Cardiac muscle cell (in vitro differentiated cells and primary cell): ENCODE measurements at regions not wholly inside any gene's neighbourhood (a gene's known extent, or its start where the extent isn't known, plus 50 kb on each side); places are given as distances from the start of the nearest gene placed in this dataset.

Source experiments
- DNase-seq, 2 donors: peaks; one replicate each; pipeline versions ENCODE4 v3.0.0 to v3.0.0-alpha.2; 2010 to 2017; ENCODE audit warnings: low read depth in 1 of 2, low spot score in 1 of 2
- H3K27ac ChIP-seq: fragments of 200-600 bp; sonication (generic); 2 replicates; pipeline ENCODE4 v1.5.1; 2016
- H3K27me3 ChIP-seq: fragments of 200-600 bp; sonication (generic); 2 replicates; pipeline ENCODE4 v1.6.0; 2016; ENCODE audit warnings: control low read depth
- H3K36me3 ChIP-seq: fragments of 200-600 bp; sonication (generic); 2 replicates; pipeline ENCODE4 v1.5.1; 2016; ENCODE audit warnings: control low read depth
- H3K4me1 ChIP-seq: fragments of 200-600 bp; sonication (generic); 2 replicates; pipeline ENCODE4 v1.8.1; 2017; ENCODE audit warnings: low read depth, mild to moderate bottlenecking, mixed run types
- H3K4me3 ChIP-seq: fragments of 200-600 bp; sonication (generic); 2 replicates; pipeline ENCODE4 v1.5.1; 2016; ENCODE audit warnings: mild to moderate bottlenecking
- H3K9me3 ChIP-seq: fragments of 200-600 bp; sonication (generic); 2 replicates; pipeline ENCODE4 v1.5.1; 2017; ENCODE audit warnings: low read depth, mild to moderate bottlenecking, control low read depth
- TF ChIP-seq, protein P1 (sequence below): IDR thresholded peaks from 2 replicates; pipeline ENCODE4 v1.5.1; 2012; ENCODE audit warnings: low read depth, mild to moderate bottlenecking, low read length

GRCh38 chr11:115660030-115660805 is 156.0 kb upstream of the CADM1 start:
- TF ChIP-seq, protein P1, sequence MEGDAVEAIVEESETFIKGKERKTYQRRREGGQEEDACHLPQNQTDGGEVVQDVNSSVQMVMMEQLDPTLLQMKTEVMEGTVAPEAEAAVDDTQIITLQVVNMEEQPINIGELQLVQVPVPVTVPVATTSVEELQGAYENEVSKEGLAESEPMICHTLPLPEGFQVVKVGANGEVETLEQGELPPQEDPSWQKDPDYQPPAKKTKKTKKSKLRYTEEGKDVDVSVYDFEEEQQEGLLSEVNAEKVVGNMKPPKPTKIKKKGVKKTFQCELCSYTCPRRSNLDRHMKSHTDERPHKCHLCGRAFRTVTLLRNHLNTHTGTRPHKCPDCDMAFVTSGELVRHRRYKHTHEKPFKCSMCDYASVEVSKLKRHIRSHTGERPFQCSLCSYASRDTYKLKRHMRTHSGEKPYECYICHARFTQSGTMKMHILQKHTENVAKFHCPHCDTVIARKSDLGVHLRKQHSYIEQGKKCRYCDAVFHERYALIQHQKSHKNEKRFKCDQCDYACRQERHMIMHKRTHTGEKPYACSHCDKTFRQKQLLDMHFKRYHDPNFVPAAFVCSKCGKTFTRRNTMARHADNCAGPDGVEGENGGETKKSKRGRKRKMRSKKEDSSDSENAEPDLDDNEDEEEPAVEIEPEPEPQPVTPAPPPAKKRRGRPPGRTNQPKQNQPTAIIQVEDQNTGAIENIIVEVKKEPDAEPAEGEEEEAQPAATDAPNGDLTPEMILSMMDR: no peak
- peak overlapping the region; percentile 33 for H3K4me3 ChIP-seq
- no peaks in the 10 kb centered on the region for H3K36me3 ChIP-seq
- DNase-seq: peak in 1 of 2 donors; percentile 35
- H3K4me1 ChIP-seq: peaks cover 6% of the 10 kb centered on the region
- H3K27ac ChIP-seq: no peak overlapping the region
- peaks cover 34% of the 10 kb centered on the region for H3K27me3 ChIP-seq
- H3K9me3 ChIP-seq: no peaks in the 10 kb centered on the region

DNA sequence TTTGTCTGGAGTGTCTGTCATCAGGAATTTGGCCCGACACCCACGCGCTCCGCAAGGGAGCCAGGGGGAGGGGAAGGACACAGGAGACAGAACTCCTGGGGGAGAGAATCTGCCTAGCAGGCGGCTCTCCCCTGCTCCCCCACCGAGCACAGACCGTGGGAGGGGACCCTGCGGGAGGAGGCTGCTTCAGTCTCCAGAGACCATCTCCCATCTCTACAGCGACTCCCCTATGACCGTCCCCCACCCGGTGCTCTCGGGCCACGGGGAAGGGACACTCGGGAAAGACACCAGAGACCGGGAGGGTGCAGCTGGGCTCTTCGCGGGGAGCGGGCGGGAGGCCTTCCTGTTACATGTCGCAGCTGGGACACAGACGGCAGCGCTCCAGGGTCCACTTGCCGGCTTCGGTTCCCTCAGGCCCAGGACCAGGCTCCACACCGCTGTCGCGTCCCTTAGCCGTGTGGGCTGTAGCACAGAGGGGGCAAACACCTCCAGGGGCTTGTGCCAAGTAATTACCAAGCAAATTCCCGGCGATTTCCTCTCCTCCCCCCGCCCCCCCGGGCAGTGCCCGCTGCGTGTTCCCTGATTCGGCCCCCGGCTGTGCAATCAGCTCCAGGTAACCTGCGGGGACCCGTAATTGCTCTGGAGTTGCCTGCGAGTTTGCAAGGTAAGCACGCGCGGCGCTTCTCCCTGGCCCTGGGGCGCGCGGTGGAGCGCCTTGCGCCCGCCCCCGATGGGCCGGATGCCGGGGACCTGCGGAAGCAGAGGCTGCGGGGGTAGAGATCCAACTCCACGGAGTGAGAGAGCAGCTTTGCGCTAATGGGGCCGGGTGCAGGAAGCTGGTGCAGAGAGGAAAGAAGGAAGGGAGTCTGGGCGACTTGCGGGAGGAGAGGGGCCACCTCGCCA is 155.1 kb upstream of the CADM1 start:
- peaks cover 34% of the 10 kb centered on the region for H3K27me3 ChIP-seq
- peak in 1 of 2 donors; percentile 61 for DNase-seq
- peak overlapping the region; percentile 33 for H3K4me3 ChIP-seq
- H3K9me3 ChIP-seq: no peaks in the 10 kb centered on the region
- H3K27ac ChIP-seq: no peak overlapping the region
- TF ChIP-seq, protein P1: no peak
- no peaks in the 10 kb centered on the region for H3K36me3 ChIP-seq
- peaks cover 6% of the 10 kb centered on the region for H3K4me1 ChIP-seq

GRCh38 chr11:115657586-115657985 is 153.4 kb upstream of the CADM1 start:
- Histone ChIP-seq H3K36me3 (no peaks in the 10 kb centered on the region), H3K27me3 (peaks cover 31% of the 10 kb centered on the region), H3K4me3 (no peak overlapping the region), H3K9me3 (no peaks in the 10 kb centered on the region), H3K27ac (no peak overlapping the region), H3K4me1 (peaks cover 6% of the 10 kb centered on the region)
- TF ChIP-seq, protein P1: no peak
- no peak for DNase-seq

GRCh38 chr11:115656669-115657068 is 152.5 kb upstream of the CADM1 start:
- TF ChIP-seq, protein P1: no peak
- no peaks in the 10 kb centered on the region for H3K9me3 ChIP-seq
- no peak overlapping the region for H3K27ac ChIP-seq
- peaks cover 25% of the 10 kb centered on the region for H3K27me3 ChIP-seq
- H3K4me1 ChIP-seq: peaks cover 11% of the 10 kb centered on the region
- no peaks in the 10 kb centered on the region for H3K36me3 ChIP-seq
- DNase-seq: no peak
- H3K4me3 ChIP-seq: no peak overlapping the region

- peaks cover 22% of the 10 kb centered on the region for H3K27me3 ChIP-seq
- TF ChIP-seq, protein P1: no peak
- H3K27ac ChIP-seq: no peak overlapping the region
Observed at GRCh38 chr11:115656041-115656440, 151.8 kb upstream of the CADM1 start.

More at GRCh38 chr11:115656041-115656440, 151.8 kb upstream of the CADM1 start:
- Histone ChIP-seq H3K9me3 (no peaks in the 10 kb centered on the region), H3K36me3 (no peaks in the 10 kb centered on the region), H3K4me3 (no peak overlapping the region), H3K4me1 (peaks cover 14% of the 10 kb centered on the region)
- DNase-seq: no peak
